Activated CD4-positive, alpha-beta T cell treated with anti-CD3 and anti-CD28 coated beads for 36 hours (primary cell): ENCODE measurements at regions not wholly inside any gene's neighbourhood (a gene's known extent, or its start where the extent isn't known, plus 50 kb on each side); places are given as distances from the start of the nearest gene placed in this dataset.

Source experiments
- ATAC-seq: fragments of 200-7000 bp; cut with Tn5 transposase; one replicate; pipeline ENCODE4 v1.10.0; 2021; ENCODE audit warnings: mild to moderate bottlenecking, moderate library complexity
- CTCF ChIA-PET: fragments of 350-600 bp; sonication (Branson Sonifier 250); formaldehyde crosslinking; loops from one replicate; lab custom pipeline; 2021; ENCODE audit warnings: antibody characterized with exemption; lab: Charles Lee
- POLR2A ChIA-PET: fragments of 350-600 bp; sonication (Branson Sonifier 250); formaldehyde crosslinking; loops from one replicate; lab custom pipeline; 2021; ENCODE audit warnings: antibody characterized with exemption, inconsistent platforms; lab: Charles Lee
- DNase-seq: peaks from one replicate; pipeline ENCODE4 v3.0.0-alpha.2; 2020
- H3K27ac Mint-ChIP-seq: one replicate; pipeline ENCODE4 v1.8.0; 2021; ENCODE audit warnings: mixed read lengths
- H3K27me3 Mint-ChIP-seq: one replicate; pipeline ENCODE4 v1.8.0; 2021; ENCODE audit warnings: mixed read lengths
- H3K36me3 Mint-ChIP-seq: one replicate; pipeline ENCODE4 v1.8.0; 2021; ENCODE audit warnings: low read depth, mixed read lengths
- H3K4me1 Mint-ChIP-seq: one replicate; pipeline ENCODE4 v1.8.0; 2021; ENCODE audit warnings: mixed read lengths
- H3K4me3 Mint-ChIP-seq: one replicate; pipeline ENCODE4 v1.8.0; 2021; ENCODE audit warnings: mild to moderate bottlenecking, moderate library complexity, mixed read lengths
- H3K9me3 Mint-ChIP-seq: one replicate; pipeline ENCODE4 v1.8.0; 2021; ENCODE audit warnings: low read depth, mixed read lengths
- intact Hi-C, 2 experiments: fragments of 100-400 bp; cut with DNase I in 1 of 2; cut with micrococcal nuclease in 1 of 2; formaldehyde crosslinking; loops; one replicate each; pipeline versions ENCODE4 v1.14.2 to v1.15.1; 2022 to 2024; cut with DNase I, micrococcal nuclease

- ATAC-seq (no peak), DNase-seq (no peak)
- intact Hi-C loops, result no loop called here
These were observed 92.8 kb upstream of the PMFBP1 start for GRCh38 chr16:72264771-72265170.

GRCh38 chr16:72262711-72263110 is 90.8 kb upstream of the PMFBP1 start:
- intact Hi-C loops, result no loop called here
- H3K9me3 Mint-ChIP-seq, result no peaks in the 10 kb centered on the region
- H3K36me3 Mint-ChIP-seq, result no peaks in the 10 kb centered on the region
- no peaks in the 10 kb centered on the region for H3K27me3 Mint-ChIP-seq
- ChIA-PET POLR2A (no interaction called here), CTCF (interaction anchor here (0.5 to 1.2 kb wide), 2 partner anchors 53 to 138 kb away, joined by 5 read pairs; no protein-coding TSS in a partner anchor)
- H3K4me3 Mint-ChIP-seq, result no peak overlapping the region
- ATAC-seq (no peak), DNase-seq (no peak)
- H3K4me1 Mint-ChIP-seq, result no peaks in the 10 kb centered on the region
- no peak overlapping the region for H3K27ac Mint-ChIP-seq

More at GRCh38 chr16:72264771-72265170, 92.8 kb upstream of the PMFBP1 start:
- ChIA-PET CTCF (no interaction called here), POLR2A (no interaction called here)
- H3K4me3 Mint-ChIP-seq, result no peak overlapping the region
- H3K36me3 Mint-ChIP-seq, result no peaks in the 10 kb centered on the region
- H3K27ac Mint-ChIP-seq, result no peak overlapping the region
- no peaks in the 10 kb centered on the region for H3K9me3 Mint-ChIP-seq
- no peaks in the 10 kb centered on the region for H3K4me1 Mint-ChIP-seq
- H3K27me3 Mint-ChIP-seq, result no peaks in the 10 kb centered on the region

- intact Hi-C loops, result no loop called here
- ChIA-PET POLR2A (no interaction called here), CTCF (no interaction called here)
- Mint-ChIP-seq H3K27me3 (no peaks in the 10 kb centered on the region), H3K4me3 (no peak overlapping the region), H3K27ac (no peak overlapping the region), H3K36me3 (no peaks in the 10 kb centered on the region), H3K4me1 (no peaks in the 10 kb centered on the region), H3K9me3 (no peaks in the 10 kb centered on the region)
- no peak for ATAC-seq
- DNase-seq, result no peak
These were observed 89.2 kb upstream of the PMFBP1 start for GRCh38 chr16:72261127-72261526.

GRCh38 chr16:72256398-72257066 is 84.6 kb upstream of the PMFBP1 start:
- Mint-ChIP-seq H3K4me3 (no peak overlapping the region), H3K27ac (no peak overlapping the region), H3K27me3 (no peaks in the 10 kb centered on the region), H3K36me3 (no peaks in the 10 kb centered on the region), H3K4me1 (no peaks in the 10 kb centered on the region), H3K9me3 (no peaks in the 10 kb centered on the region)
- ChIA-PET CTCF (interaction anchor here (0.6 kb wide), 1 partner anchor 1125 kb away, joined by 3 read pairs; no protein-coding TSS in a partner anchor), POLR2A (no interaction called here)
- no peak for DNase-seq
- intact Hi-C loops, result no loop called here
- no peak for ATAC-seq

DNA sequence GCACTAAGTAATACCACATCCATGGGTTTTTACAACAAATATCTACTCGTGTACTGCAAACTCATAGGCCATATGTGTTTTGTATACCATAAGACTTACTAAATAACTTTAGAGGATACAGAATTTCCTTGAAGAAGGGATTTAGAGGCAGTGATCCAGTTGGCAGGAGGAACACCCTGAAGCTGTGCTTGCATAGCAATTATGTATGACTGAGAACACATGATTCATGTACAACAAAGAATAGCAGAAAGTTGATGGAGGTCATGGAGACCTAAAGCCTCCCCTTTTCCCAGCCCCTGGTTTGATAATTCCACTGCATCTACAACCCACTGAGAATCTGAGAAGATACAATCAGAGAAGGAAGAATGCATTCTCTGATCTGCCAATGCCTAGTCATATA is 83.8 kb upstream of the PMFBP1 start:
- H3K27me3 Mint-ChIP-seq, result no peaks in the 10 kb centered on the region
- DNase-seq (no peak), ATAC-seq (no peak)
- ChIA-PET CTCF (interaction anchor here (0.6 kb wide), 1 partner anchor 1126 kb away, joined by 3 read pairs; no protein-coding TSS in a partner anchor), POLR2A (no interaction called here)
- H3K4me3 Mint-ChIP-seq, result no peak overlapping the region
- H3K27ac Mint-ChIP-seq, result no peak overlapping the region
- H3K9me3 Mint-ChIP-seq, result no peaks in the 10 kb centered on the region
- intact Hi-C loops, result no loop called here
- H3K36me3 Mint-ChIP-seq, result no peaks in the 10 kb centered on the region
- H3K4me1 Mint-ChIP-seq, result no peaks in the 10 kb centered on the region

- no peaks in the 10 kb centered on the region for H3K36me3 Mint-ChIP-seq
- H3K27ac Mint-ChIP-seq, result no peak overlapping the region
- no peaks in the 10 kb centered on the region for H3K27me3 Mint-ChIP-seq
- peaks cover 4% of the 10 kb centered on the region for H3K4me1 Mint-ChIP-seq
- intact Hi-C loops, result loop anchor here in 1 of 2 experiments (10.0 kb wide), 2 partner anchors 123 to 217 kb away; no protein-coding TSS in a partner anchor
- ATAC-seq (no peak), DNase-seq (no peak)
- H3K9me3 Mint-ChIP-seq, result no peaks in the 10 kb centered on the region
- CTCF ChIA-PET, result no interaction called here
- POLR2A ChIA-PET, result no interaction called here
- no peak overlapping the region for H3K4me3 Mint-ChIP-seq
These were observed 75.9 kb upstream of the PMFBP1 start for GRCh38 chr16:72247821-72248253.

- CTCF ChIA-PET, result no interaction called here
- intact Hi-C loops, result loop anchor here in 1 of 2 experiments (10.0 kb wide), 2 partner anchors 122 to 218 kb away; no protein-coding TSS in a partner anchor
- no peaks in the 10 kb centered on the region for H3K27me3 Mint-ChIP-seq
- ATAC-seq, result no peak
- DNase-seq, result no peak
- no peaks in the 10 kb centered on the region for H3K36me3 Mint-ChIP-seq
- H3K27ac Mint-ChIP-seq, result no peak overlapping the region
- peaks cover 4% of the 10 kb centered on the region for H3K4me1 Mint-ChIP-seq
- POLR2A ChIA-PET, result interaction anchor here (0.8 kb wide), 1 partner anchor 56 kb away, joined by 3 read pairs; no protein-coding TSS in a partner anchor
- no peaks in the 10 kb centered on the region for H3K9me3 Mint-ChIP-seq
- no peak overlapping the region for H3K4me3 Mint-ChIP-seq
These were observed 74.5 kb upstream of the PMFBP1 start for GRCh38 chr16:72246423-72246822.

DNA sequence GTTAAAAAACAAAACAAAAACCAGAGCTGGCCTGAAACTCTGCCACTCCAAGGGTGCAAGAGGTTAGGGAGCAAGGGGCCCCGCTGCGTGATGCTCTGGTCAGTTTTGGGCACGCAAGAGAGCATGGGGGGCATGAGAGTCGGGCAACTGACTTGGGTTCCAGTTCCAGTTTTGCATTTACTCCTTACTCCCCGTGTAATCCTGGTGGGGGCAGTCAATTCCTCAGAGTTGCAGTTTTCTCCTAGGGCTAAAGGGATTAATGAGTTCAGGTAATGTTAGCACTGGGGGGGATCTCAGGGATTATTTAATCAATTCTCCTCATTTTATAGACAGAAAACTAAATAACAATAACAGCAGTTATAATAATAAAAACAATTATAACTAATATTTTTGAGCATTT is 72.9 kb upstream of the PMFBP1 start:
- no peak overlapping the region for H3K27ac Mint-ChIP-seq
- intact Hi-C loops, result loop anchor here (5.0 to 10.0 kb wide), 3 partner anchors 120 to 222 kb away; no protein-coding TSS in a partner anchor
- H3K4me3 Mint-ChIP-seq, result no peak overlapping the region
- ChIA-PET CTCF (no interaction called here), POLR2A (no interaction called here)
- no peaks in the 10 kb centered on the region for H3K36me3 Mint-ChIP-seq
- H3K27me3 Mint-ChIP-seq, result no peaks in the 10 kb centered on the region
- ATAC-seq (no peak), DNase-seq (no peak)
- no peaks in the 10 kb centered on the region for H3K9me3 Mint-ChIP-seq
- H3K4me1 Mint-ChIP-seq, result peaks cover 4% of the 10 kb centered on the region

GRCh38 chr16:72243621-72244020 is 71.7 kb upstream of the PMFBP1 start:
- CTCF ChIA-PET, result no interaction called here
- Mint-ChIP-seq H3K4me3 (no peak overlapping the region), H3K36me3 (no peaks in the 10 kb centered on the region), H3K27ac (no peak overlapping the region), H3K4me1 (peaks cover 4% of the 10 kb centered on the region), H3K27me3 (no peaks in the 10 kb centered on the region), H3K9me3 (no peaks in the 10 kb centered on the region)
- intact Hi-C loops, result loop anchor here (5.0 to 10.0 kb wide), 3 partner anchors 119 to 224 kb away; no protein-coding TSS in a partner anchor
- POLR2A ChIA-PET, result no interaction called here
- DNase-seq, result no peak
- ATAC-seq, result no peak

GRCh38 chr16:72242757-72243156 is 70.8 kb upstream of the PMFBP1 start:
- no peaks in the 10 kb centered on the region for H3K36me3 Mint-ChIP-seq
- H3K27me3 Mint-ChIP-seq, result peaks cover 2% of the 10 kb centered on the region
- peaks cover 4% of the 10 kb centered on the region for H3K4me1 Mint-ChIP-seq
- no peaks in the 10 kb centered on the region for H3K9me3 Mint-ChIP-seq
- CTCF ChIA-PET, result no interaction called here
- DNase-seq, result no peak
- ATAC-seq, result no peak
- POLR2A ChIA-PET, result no interaction called here
- intact Hi-C loops, result loop anchor here (5.0 to 10.0 kb wide), 3 partner anchors 118 to 225 kb away; no protein-coding TSS in a partner anchor
- no peak overlapping the region for H3K27ac Mint-ChIP-seq
- no peak overlapping the region for H3K4me3 Mint-ChIP-seq

- H3K27me3 Mint-ChIP-seq, result peaks cover 4% of the 10 kb centered on the region
- H3K4me1 Mint-ChIP-seq, result peaks cover 4% of the 10 kb centered on the region
- H3K4me3 Mint-ChIP-seq, result no peak overlapping the region
- intact Hi-C loops, result loop anchor here (5.0 to 10.0 kb wide), 3 partner anchors 117 to 225 kb away; no protein-coding TSS in a partner anchor
- H3K9me3 Mint-ChIP-seq, result no peaks in the 10 kb centered on the region
- H3K36me3 Mint-ChIP-seq, result no peaks in the 10 kb centered on the region
- DNase-seq (no peak), ATAC-seq (peak; percentile 42)
- CTCF ChIA-PET, result interaction anchor here (0.6 kb wide), 2 partner anchors 232 to 563 kb away, joined by 3 read pairs; no protein-coding TSS in a partner anchor
- H3K27ac Mint-ChIP-seq, result no peak overlapping the region
- POLR2A ChIA-PET, result no interaction called here
These were observed 70.0 kb upstream of the PMFBP1 start for GRCh38 chr16:72241930-72242329.

GRCh38 chr16:72241008-72241407 is 69.1 kb upstream of the PMFBP1 start:
- DNase-seq (no peak), ATAC-seq (no peak)
- CTCF ChIA-PET, result interaction anchor here (0.9 kb wide), 1 partner anchor 112 kb away, joined by 3 read pairs; no protein-coding TSS in a partner anchor
- Mint-ChIP-seq H3K27me3 (peaks cover 4% of the 10 kb centered on the region), H3K27ac (no peak overlapping the region), H3K9me3 (no peaks in the 10 kb centered on the region), H3K4me1 (no peaks in the 10 kb centered on the region), H3K36me3 (no peaks in the 10 kb centered on the region), H3K4me3 (no peak overlapping the region)
- POLR2A ChIA-PET, result no interaction called here
- intact Hi-C loops, result loop anchor here (5.0 to 10.0 kb wide), 3 partner anchors 116 to 226 kb away; no protein-coding TSS in a partner anchor
